Calu3 (cell line): ENCODE measurements at regions not wholly inside any gene's neighbourhood (a gene's known extent, or its start where the extent isn't known, plus 50 kb on each side); places are given as distances from the start of the nearest gene placed in this dataset.

ENCODE experiments used
- BruUV-seq: library from RNA; stranded (reverse); fragments of 400-500 nt; replicated peaks from 2 replicates; lab custom pipeline; 2021; lab: Mats Ljungman, UMichigan
- CTCF ChIA-PET: fragments of 300-600 bp; sonication (Branson Sonifier 250); formaldehyde crosslinking; loops from one replicate; lab custom pipeline; 2022; ENCODE audit warnings: antibody characterized with exemption; lab: Charles Lee
- DNase-seq: peaks from one replicate; pipeline ENCODE4 v3.0.0; 2022
- H3K27ac Mint-ChIP-seq: one replicate; pipeline ENCODE4 v1.8.0; 2022; ENCODE audit warnings: mixed read lengths; ENCODE audit not compliant: unreplicated experiment
- H3K27me3 Mint-ChIP-seq: one replicate; pipeline ENCODE4 v1.8.0; 2022; ENCODE audit warnings: mixed read lengths; ENCODE audit not compliant: unreplicated experiment
- H3K36me3 Mint-ChIP-seq: one replicate; pipeline ENCODE4 v1.8.0; 2022; ENCODE audit warnings: mild to moderate bottlenecking, moderate library complexity, mixed read lengths; ENCODE audit not compliant: insufficient read depth, unreplicated experiment
- H3K4me1 Mint-ChIP-seq: one replicate; pipeline ENCODE4 v1.8.0; 2022; ENCODE audit warnings: mild to moderate bottlenecking, low read depth, mixed read lengths; ENCODE audit not compliant: unreplicated experiment
- H3K4me3 Mint-ChIP-seq: one replicate; pipeline ENCODE4 v1.8.0; 2022; ENCODE audit warnings: mild to moderate bottlenecking, low read depth, moderate library complexity, mixed read lengths; ENCODE audit not compliant: unreplicated experiment
- H3K9me3 Mint-ChIP-seq: one replicate; pipeline ENCODE4 v1.8.0; 2022; ENCODE audit warnings: low read depth, mixed read lengths; ENCODE audit not compliant: unreplicated experiment
- intact Hi-C: fragments of 100-400 bp; cut with micrococcal nuclease; formaldehyde crosslinking; loops from one replicate; pipeline ENCODE4 v1.10.0; 2022; ENCODE audit not compliant: unreplicated experiment
- TF ChIP-seq, protein P1 (sequence below): fragments of 200-600 bp; IDR thresholded peaks from one replicate; pipeline ENCODE4 v1.8.0; 2022; ENCODE audit warnings: antibody characterized with exemption; ENCODE audit not compliant: unreplicated experiment

DNA sequence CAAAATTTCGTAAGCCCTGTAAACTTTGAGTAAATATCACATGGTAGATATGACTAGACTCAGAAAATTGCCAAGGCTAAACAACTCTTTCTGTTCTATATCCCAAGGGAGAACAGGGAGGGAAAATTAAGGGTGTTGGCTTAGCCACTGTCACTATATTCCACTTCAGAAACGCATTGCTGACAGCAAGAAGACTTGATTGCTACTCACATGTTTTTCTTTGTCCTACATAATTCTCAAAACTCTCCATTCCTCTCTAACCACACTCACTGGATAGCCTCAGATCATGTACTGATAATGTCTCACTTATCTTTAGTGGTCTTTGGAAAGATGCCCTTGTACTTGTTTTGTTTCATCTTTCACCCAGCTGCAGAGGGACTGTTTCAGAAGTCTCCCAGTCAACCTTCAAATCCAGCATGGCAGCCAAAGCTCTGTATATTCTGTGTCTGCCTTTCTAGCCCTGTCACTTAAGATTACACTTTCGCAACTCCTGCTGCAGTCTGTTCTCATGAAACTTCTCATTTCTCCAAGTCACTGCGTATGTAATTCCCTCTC lies 582.4 kb upstream of the FZD8 start:
- BruUV-seq, result no TSS peak

DNA sequence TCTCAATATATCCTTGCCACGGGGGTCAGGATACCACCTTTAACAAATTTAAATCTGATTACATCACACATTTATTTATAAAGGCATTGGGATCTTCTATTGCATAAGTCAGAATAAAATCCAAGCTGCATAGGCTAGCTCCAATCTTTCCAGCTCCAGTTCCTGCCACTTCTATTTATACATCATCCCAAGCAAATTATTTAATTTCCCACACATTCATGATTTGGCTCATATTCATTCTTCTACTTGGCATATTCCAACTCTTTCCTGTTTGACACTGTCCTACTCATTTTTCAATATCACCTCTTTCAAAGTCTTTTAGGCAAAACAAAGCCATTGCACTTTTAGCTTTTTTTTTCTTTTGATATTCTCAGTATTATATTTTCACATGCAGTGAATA lies 579.0 kb upstream of the FZD8 start:
- H3K4me1 Mint-ChIP-seq, result no peaks in the 10 kb centered on the region
- H3K27me3 Mint-ChIP-seq, result no peaks in the 10 kb centered on the region
- H3K9me3 Mint-ChIP-seq, result peaks cover 14% of the 10 kb centered on the region
- intact Hi-C loops, result no loop called here
- no TSS peak for BruUV-seq
- no peak for DNase-seq
- CTCF ChIA-PET, result no interaction called here
- no peak overlapping the region for H3K27ac Mint-ChIP-seq
- TF ChIP-seq, protein P1, sequence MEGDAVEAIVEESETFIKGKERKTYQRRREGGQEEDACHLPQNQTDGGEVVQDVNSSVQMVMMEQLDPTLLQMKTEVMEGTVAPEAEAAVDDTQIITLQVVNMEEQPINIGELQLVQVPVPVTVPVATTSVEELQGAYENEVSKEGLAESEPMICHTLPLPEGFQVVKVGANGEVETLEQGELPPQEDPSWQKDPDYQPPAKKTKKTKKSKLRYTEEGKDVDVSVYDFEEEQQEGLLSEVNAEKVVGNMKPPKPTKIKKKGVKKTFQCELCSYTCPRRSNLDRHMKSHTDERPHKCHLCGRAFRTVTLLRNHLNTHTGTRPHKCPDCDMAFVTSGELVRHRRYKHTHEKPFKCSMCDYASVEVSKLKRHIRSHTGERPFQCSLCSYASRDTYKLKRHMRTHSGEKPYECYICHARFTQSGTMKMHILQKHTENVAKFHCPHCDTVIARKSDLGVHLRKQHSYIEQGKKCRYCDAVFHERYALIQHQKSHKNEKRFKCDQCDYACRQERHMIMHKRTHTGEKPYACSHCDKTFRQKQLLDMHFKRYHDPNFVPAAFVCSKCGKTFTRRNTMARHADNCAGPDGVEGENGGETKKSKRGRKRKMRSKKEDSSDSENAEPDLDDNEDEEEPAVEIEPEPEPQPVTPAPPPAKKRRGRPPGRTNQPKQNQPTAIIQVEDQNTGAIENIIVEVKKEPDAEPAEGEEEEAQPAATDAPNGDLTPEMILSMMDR, result no peak
- no peak overlapping the region for H3K4me3 Mint-ChIP-seq
- H3K36me3 Mint-ChIP-seq, result no peaks in the 10 kb centered on the region

More for the DNA sequence above, 582.4 kb upstream of the FZD8 start:
- Mint-ChIP-seq H3K27me3 (no peaks in the 10 kb centered on the region), H3K4me1 (no peaks in the 10 kb centered on the region), H3K36me3 (no peaks in the 10 kb centered on the region), H3K9me3 (peaks cover 22% of the 10 kb centered on the region), H3K4me3 (no peak overlapping the region), H3K27ac (no peak overlapping the region)
- TF ChIP-seq, protein P1, result no peak
- intact Hi-C loops, result no loop called here
- no peak for DNase-seq
- CTCF ChIA-PET, result interaction anchor here (0.6 kb wide), 1 partner anchor 656 kb away, joined by 3 read pairs; no protein-coding TSS in a partner anchor

DNA sequence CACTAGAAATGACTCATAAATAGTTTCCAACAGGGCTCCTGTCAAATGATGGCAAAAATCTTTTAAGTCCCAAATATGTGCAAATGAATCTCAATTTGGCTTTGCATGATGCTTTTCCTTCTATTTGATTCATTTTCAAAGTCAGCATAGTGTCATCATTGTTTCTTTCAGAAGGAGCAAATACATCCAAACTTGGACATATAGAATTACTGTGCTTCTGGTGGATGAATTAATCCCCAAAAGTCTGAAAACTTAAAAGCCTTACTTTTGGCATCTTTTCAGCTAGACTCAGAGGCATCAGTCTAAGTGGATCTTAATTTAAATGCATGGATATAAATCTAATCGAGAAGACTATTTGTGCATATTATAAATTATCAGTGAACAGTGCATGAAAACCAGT lies 578.1 kb upstream of the FZD8 start:
- Mint-ChIP-seq H3K9me3 (peaks cover 14% of the 10 kb centered on the region), H3K4me1 (no peaks in the 10 kb centered on the region), H3K4me3 (no peak overlapping the region), H3K36me3 (no peaks in the 10 kb centered on the region), H3K27me3 (no peaks in the 10 kb centered on the region), H3K27ac (no peak overlapping the region)
- no TSS peak for BruUV-seq
- intact Hi-C loops, result no loop called here
- TF ChIP-seq, protein P1, result no peak
- DNase-seq, result no peak
- CTCF ChIA-PET, result no interaction called here

DNA sequence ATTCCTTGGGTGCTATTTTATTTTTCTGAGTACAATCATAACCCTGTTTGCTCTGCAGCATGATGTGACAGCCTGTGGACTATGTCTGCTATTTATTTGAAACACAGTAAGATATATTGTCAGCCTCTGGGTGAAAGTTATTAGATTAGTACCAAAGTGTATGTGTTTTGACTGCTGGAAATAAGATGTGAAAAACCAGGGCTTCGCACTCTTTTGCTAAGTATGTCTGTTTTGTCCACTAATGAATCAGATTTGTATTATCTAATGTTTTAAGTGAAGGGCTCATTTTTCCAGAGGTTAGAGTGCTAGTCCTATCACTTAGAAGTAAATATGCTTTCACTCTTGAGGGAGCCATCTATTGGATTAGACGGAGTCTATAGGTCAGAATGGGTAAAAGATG lies 569.8 kb upstream of the FZD8 start:
- TF ChIP-seq, protein P1, result no peak
- Mint-ChIP-seq H3K27ac (no peak overlapping the region), H3K27me3 (no peaks in the 10 kb centered on the region), H3K36me3 (no peaks in the 10 kb centered on the region), H3K4me1 (no peaks in the 10 kb centered on the region), H3K9me3 (peaks cover 3% of the 10 kb centered on the region), H3K4me3 (no peak overlapping the region)
- intact Hi-C loops, result no loop called here
- CTCF ChIA-PET, result no interaction called here
- no peak for DNase-seq
- BruUV-seq, result no TSS peak
